DOHH2 (cell line): ENCODE measurements at regions not wholly inside any gene's neighbourhood (a gene's known extent, or its start where the extent isn't known, plus 50 kb on each side); places are given as distances from the start of the nearest gene placed in this dataset.

Experiments used
- H3F3A ChIP-seq: fragments of 200-600 bp; sonication (generic), shearing (Covaris generic); 2 replicates; pipeline ENCODE4 v1.6.0; 2016; ENCODE audit warnings: antibody characterized with exemption, mild to moderate bottlenecking; ENCODE audit not compliant: control insufficient read depth, insufficient read depth
- H3K27ac ChIP-seq: fragments of 200-600 bp; sonication (generic); 2 replicates; pipeline ENCODE4 v1.5.1; 2014; ENCODE audit warnings: low read depth, mild to moderate bottlenecking, low read length, moderate library complexity
- H3K27me3 ChIP-seq: fragments of 200-600 bp; sonication (generic); 2 replicates; pipeline ENCODE4 v1.6.1; 2014; ENCODE audit warnings: mild to moderate bottlenecking, low read length, mixed read lengths; ENCODE audit not compliant: control insufficient read depth
- H3K36me3 ChIP-seq: fragments of 200-600 bp; sonication (generic); 2 replicates; pipeline ENCODE4 v1.6.1; 2014; ENCODE audit warnings: mild to moderate bottlenecking, low read length, moderate library complexity, mixed read lengths; ENCODE audit not compliant: control insufficient read depth
- H3K4me1 ChIP-seq: fragments of 200-600 bp; sonication (generic); 2 replicates; pipeline ENCODE4 v1.6.1; 2014; ENCODE audit warnings: mild to moderate bottlenecking, low read length, mixed read lengths; ENCODE audit not compliant: control insufficient read depth
- H3K4me2 ChIP-seq: fragments of 200-600 bp; sonication (generic); 2 replicates; pipeline ENCODE4 v1.6.0; 2014; ENCODE audit warnings: mild to moderate bottlenecking, low read length, moderate library complexity
- H3K4me3 ChIP-seq: fragments of 200-600 bp; sonication (generic); 2 replicates; pipeline ENCODE4 v1.5.1; 2014; ENCODE audit warnings: mild to moderate bottlenecking, low read length, mixed read lengths
- H3K79me2 ChIP-seq: fragments of 200-600 bp; sonication (generic); 2 replicates; pipeline ENCODE4 v1.6.1; 2014; ENCODE audit warnings: mild to moderate bottlenecking, low read length, mixed read lengths; ENCODE audit not compliant: control insufficient read depth
- H3K9me2 ChIP-seq: fragments of 200-600 bp; sonication (generic); replicated peaks from 2 replicates; pipeline ENCODE4 v1.6.1; 2014; ENCODE audit warnings: mild to moderate bottlenecking, low read length, mixed read lengths; ENCODE audit not compliant: control insufficient read depth
- H3K9me3 ChIP-seq: fragments of 200-600 bp; sonication (generic); 2 replicates; pipeline ENCODE4 v1.6.1; 2014; ENCODE audit warnings: antibody characterized with exemption, low read length, mixed read lengths; ENCODE audit not compliant: control insufficient read depth, insufficient read depth
- H4K20me1 ChIP-seq: fragments of 200-600 bp; sonication (generic); 2 replicates; pipeline ENCODE4 v1.6.0; 2014; ENCODE audit warnings: low read depth, mild to moderate bottlenecking, antibody characterized with exemption, low read length, moderate library complexity; ENCODE audit not compliant: control insufficient read depth, insufficient read depth
- EZH2phosphoT487 ChIP-seq: fragments of 200-600 bp; sonication (generic); IDR thresholded peaks from 2 replicates; pipeline ENCODE4 v1.6.1; 2017; ENCODE audit warnings: borderline replicate concordance, mild to moderate bottlenecking, antibody characterized with exemption, low read length, moderate library complexity, mixed read lengths
- TF ChIP-seq, protein P1 (sequence below): fragments of 200-600 bp; sonication (generic); IDR thresholded peaks from one replicate; pipeline ENCODE4 v1.5.1; 2014; ENCODE audit warnings: antibody characterized with exemption, mild to moderate bottlenecking, low read depth, low read length; ENCODE audit not compliant: poor library complexity, severe bottlenecking

DNA sequence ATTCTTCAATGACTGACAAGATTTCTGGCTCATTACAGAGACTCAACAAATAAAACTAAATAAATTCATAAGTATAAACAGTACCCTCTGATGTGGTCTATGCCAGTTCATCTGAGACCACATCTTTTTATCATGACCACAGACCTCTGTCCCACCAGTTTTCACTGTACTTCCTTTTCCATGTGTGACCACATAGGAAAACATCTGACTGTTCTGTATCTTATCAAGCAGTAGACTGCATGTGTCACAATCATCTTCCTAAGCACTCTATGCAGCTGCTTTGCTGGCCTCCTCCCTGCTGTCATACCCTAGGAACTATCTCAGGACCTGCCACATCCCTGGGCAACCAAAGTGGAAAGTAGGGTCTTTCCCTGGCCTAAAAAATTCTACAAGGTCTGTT, 205.0 kb upstream of the ZNF462 start:
- no peaks in the 10 kb centered on the region for H4K20me1 ChIP-seq
- TF ChIP-seq, protein P1, sequence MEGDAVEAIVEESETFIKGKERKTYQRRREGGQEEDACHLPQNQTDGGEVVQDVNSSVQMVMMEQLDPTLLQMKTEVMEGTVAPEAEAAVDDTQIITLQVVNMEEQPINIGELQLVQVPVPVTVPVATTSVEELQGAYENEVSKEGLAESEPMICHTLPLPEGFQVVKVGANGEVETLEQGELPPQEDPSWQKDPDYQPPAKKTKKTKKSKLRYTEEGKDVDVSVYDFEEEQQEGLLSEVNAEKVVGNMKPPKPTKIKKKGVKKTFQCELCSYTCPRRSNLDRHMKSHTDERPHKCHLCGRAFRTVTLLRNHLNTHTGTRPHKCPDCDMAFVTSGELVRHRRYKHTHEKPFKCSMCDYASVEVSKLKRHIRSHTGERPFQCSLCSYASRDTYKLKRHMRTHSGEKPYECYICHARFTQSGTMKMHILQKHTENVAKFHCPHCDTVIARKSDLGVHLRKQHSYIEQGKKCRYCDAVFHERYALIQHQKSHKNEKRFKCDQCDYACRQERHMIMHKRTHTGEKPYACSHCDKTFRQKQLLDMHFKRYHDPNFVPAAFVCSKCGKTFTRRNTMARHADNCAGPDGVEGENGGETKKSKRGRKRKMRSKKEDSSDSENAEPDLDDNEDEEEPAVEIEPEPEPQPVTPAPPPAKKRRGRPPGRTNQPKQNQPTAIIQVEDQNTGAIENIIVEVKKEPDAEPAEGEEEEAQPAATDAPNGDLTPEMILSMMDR: no peak
- no peak for TF ChIP-seq EZH2phosphoT487
- no peak overlapping the region for H3K4me2 ChIP-seq
- H3K36me3 ChIP-seq: no peaks in the 10 kb centered on the region
- no peaks in the 10 kb centered on the region for H3K9me2 ChIP-seq
- H3K9me3 ChIP-seq: no peaks in the 10 kb centered on the region
- H3K4me1 ChIP-seq: no peaks in the 10 kb centered on the region
- no peaks in the 10 kb centered on the region for H3K79me2 ChIP-seq
- H3K27me3 ChIP-seq: no peaks in the 10 kb centered on the region
- H3F3A ChIP-seq: no peaks in the 10 kb centered on the region
- no peak overlapping the region for H3K27ac ChIP-seq
- no peak overlapping the region for H3K4me3 ChIP-seq

DNA sequence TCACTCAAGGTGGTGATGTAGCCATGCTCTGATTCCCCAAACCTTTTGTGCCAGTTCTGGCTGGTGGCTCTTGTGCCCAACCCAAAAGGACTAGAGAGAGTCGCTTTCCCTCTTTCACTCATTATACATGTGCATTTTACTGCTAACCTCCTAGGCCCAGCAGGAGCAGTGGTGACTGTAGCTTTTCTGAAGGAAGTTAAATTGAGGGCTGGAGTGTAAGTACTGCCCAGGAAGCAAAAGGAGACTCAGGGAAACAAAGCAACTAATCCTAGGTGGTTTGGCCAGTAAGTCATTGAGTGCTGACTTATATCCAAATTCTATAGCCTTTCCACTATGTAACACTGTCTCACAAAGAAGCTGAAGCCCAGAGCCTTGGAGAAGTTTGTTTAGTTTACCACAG, 194.4 kb upstream of the ZNF462 start:
- Histone ChIP-seq H3K4me1 (no peaks in the 10 kb centered on the region), H3K27me3 (no peaks in the 10 kb centered on the region), H3K4me2 (no peak overlapping the region), H3K4me3 (no peak overlapping the region), H3K79me2 (no peaks in the 10 kb centered on the region), H4K20me1 (no peaks in the 10 kb centered on the region), H3K9me3 (no peaks in the 10 kb centered on the region), H3K36me3 (no peaks in the 10 kb centered on the region), H3K27ac (no peak overlapping the region), H3F3A (no peaks in the 10 kb centered on the region), H3K9me2 (no peaks in the 10 kb centered on the region)
- no peak for TF ChIP-seq EZH2phosphoT487
- TF ChIP-seq, protein P1: no peak

- no peak for TF ChIP-seq EZH2phosphoT487
- TF ChIP-seq, protein P1: no peak
- Histone ChIP-seq H4K20me1 (no peaks in the 10 kb centered on the region), H3K9me3 (no peaks in the 10 kb centered on the region), H3F3A (no peaks in the 10 kb centered on the region), H3K4me1 (no peaks in the 10 kb centered on the region), H3K9me2 (no peaks in the 10 kb centered on the region), H3K27me3 (no peaks in the 10 kb centered on the region), H3K4me2 (no peak overlapping the region), H3K4me3 (no peak overlapping the region), H3K79me2 (no peaks in the 10 kb centered on the region), H3K36me3 (no peaks in the 10 kb centered on the region), H3K27ac (no peak overlapping the region)
Measured at GRCh38 chr9:106669835-106670234, 193.1 kb upstream of the ZNF462 start.

DNA sequence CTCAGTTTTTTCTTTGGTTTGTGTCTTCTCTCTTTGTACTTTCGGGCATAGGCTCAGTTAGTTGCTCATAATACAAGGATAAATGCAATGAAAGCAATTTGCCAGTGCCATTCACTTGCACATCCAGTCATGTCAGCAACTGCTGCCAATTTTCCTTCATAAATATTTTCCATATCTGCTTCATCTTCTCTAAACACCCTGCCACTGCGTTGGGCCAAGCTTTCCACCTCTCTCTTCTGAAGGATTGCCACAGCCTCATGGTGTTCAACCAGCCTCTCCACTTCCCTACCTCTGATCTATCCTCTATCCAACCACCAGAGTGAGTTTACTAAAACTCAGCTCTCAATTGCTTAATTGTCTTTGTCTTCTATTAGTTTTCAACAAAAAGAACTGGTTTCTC, 192.5 kb upstream of the ZNF462 start:
- no peaks in the 10 kb centered on the region for H3K9me3 ChIP-seq
- no peaks in the 10 kb centered on the region for H3K79me2 ChIP-seq
- H3K27me3 ChIP-seq: no peaks in the 10 kb centered on the region
- H3K4me3 ChIP-seq: no peak overlapping the region
- no peaks in the 10 kb centered on the region for H3K4me1 ChIP-seq
- no peak overlapping the region for H3K4me2 ChIP-seq
- H3K27ac ChIP-seq: no peak overlapping the region
- no peak for TF ChIP-seq EZH2phosphoT487
- TF ChIP-seq, protein P1: no peak
- no peaks in the 10 kb centered on the region for H3F3A ChIP-seq
- no peaks in the 10 kb centered on the region for H3K36me3 ChIP-seq
- no peaks in the 10 kb centered on the region for H4K20me1 ChIP-seq
- no peaks in the 10 kb centered on the region for H3K9me2 ChIP-seq
